Thoracic aorta (tissue), 2 donors: ENCODE measurements at regions not wholly inside any gene's neighbourhood (a gene's known extent, or its start where the extent isn't known, plus 50 kb on each side); places are given as distances from the start of the nearest gene placed in this dataset.

Experiments
- ATAC-seq: fragments of 150-250 bp; one replicate; pipeline ENCODE4 v1.8.0; 2017; ENCODE audit warnings: low read depth; ENCODE audit not compliant: insufficient number of reproducible peaks, low FRiP score
- DNase-seq: peaks from one replicate; pipeline ENCODE4 v3.0.0-alpha.2; 2020; ENCODE audit warnings: low spot score
- H3K27ac ChIP-seq, 2 donors: fragments of 200-600 bp; sonication (generic); 1 replicate in 1 of 2; 2 replicates in 1 of 2; pipeline ENCODE4 v1.5.1; 2016; ENCODE audit warnings: mild to moderate bottlenecking in 2 of 2, moderate library complexity in 2 of 2
- H3K27me3 ChIP-seq: fragments of 200-600 bp; sonication (generic); replicated peaks from 2 replicates; pipeline ENCODE4 v1.6.0; 2016; ENCODE audit warnings: mild to moderate bottlenecking; ENCODE audit not compliant: insufficient read depth
- H3K36me3 ChIP-seq: fragments of 200-600 bp; sonication (generic); one replicate; pipeline ENCODE4 v1.5.1; 2016
- H3K4me1 ChIP-seq, 2 donors: fragments of 200-600 bp; sonication (generic); 1 replicate in 1 of 2; 2 replicates in 1 of 2; pipeline versions ENCODE4 v1.5.1 to v1.6.0; 2016; ENCODE audit warnings: low read depth in 2 of 2, mild to moderate bottlenecking in 1 of 2; ENCODE audit not compliant: control insufficient read depth in 1 of 2
- H3K4me3 ChIP-seq: fragments of 200-600 bp; sonication (generic); 2 replicates; pipeline ENCODE4 v1.5.1; 2016; ENCODE audit warnings: mild to moderate bottlenecking
- H3K9me3 ChIP-seq: fragments of 200-600 bp; sonication (generic); 2 replicates; pipeline ENCODE4 v1.5.1; 2016
- TF ChIP-seq, protein P1 (sequence below): fragments of 200-600 bp; sonication (generic); IDR thresholded peaks from one replicate; pipeline ENCODE4 v1.5.1; 2019; ENCODE audit warnings: antibody characterized with exemption

GRCh38 chr4:62269918-62270317 is 1069.8 kb downstream of the ADGRL3 start:
- no peaks in the 10 kb centered on the region for H3K4me1 ChIP-seq
- no peak for DNase-seq
- H3K36me3 ChIP-seq = no peaks in the 10 kb centered on the region
- ATAC-seq = no peak
- H3K27ac ChIP-seq = no peak overlapping the region
- H3K4me3 ChIP-seq = no peak overlapping the region
- H3K27me3 ChIP-seq = no peaks in the 10 kb centered on the region
- TF ChIP-seq, protein P1, sequence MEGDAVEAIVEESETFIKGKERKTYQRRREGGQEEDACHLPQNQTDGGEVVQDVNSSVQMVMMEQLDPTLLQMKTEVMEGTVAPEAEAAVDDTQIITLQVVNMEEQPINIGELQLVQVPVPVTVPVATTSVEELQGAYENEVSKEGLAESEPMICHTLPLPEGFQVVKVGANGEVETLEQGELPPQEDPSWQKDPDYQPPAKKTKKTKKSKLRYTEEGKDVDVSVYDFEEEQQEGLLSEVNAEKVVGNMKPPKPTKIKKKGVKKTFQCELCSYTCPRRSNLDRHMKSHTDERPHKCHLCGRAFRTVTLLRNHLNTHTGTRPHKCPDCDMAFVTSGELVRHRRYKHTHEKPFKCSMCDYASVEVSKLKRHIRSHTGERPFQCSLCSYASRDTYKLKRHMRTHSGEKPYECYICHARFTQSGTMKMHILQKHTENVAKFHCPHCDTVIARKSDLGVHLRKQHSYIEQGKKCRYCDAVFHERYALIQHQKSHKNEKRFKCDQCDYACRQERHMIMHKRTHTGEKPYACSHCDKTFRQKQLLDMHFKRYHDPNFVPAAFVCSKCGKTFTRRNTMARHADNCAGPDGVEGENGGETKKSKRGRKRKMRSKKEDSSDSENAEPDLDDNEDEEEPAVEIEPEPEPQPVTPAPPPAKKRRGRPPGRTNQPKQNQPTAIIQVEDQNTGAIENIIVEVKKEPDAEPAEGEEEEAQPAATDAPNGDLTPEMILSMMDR = no peak
- no peaks in the 10 kb centered on the region for H3K9me3 ChIP-seq

- ATAC-seq (no peak), DNase-seq (no peak)
- Histone ChIP-seq H3K4me1 (no peaks in the 10 kb centered on the region), H3K27me3 (no peaks in the 10 kb centered on the region), H3K36me3 (no peaks in the 10 kb centered on the region), H3K9me3 (no peaks in the 10 kb centered on the region), H3K27ac (no peak overlapping the region), H3K4me3 (no peak overlapping the region)
- TF ChIP-seq, protein P1 = no peak
Observed at GRCh38 chr4:62263454-62263853, 1063.3 kb downstream of the ADGRL3 start.

DNA sequence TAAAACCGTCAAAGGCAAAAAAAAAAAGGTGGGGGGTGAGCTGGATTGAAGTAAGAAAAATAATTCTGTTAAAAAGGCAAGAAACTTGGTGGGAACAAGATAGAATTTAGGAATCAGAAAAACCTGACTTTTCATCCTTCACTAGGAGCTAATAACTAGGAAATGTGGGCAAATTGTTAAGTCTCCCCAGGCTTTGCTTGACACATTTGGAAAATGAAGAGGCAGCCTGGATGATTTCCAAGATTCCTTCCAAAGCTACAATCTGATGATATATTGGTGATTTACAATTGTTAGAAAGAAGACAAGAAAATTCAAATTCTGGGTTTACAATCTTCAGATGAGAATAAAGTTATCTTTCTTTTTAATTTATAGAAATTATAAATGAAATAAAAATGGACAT is 1062.5 kb downstream of the ADGRL3 start:
- Histone ChIP-seq H3K4me1 (no peaks in the 10 kb centered on the region), H3K27me3 (no peaks in the 10 kb centered on the region)
- no peak for ATAC-seq

DNA sequence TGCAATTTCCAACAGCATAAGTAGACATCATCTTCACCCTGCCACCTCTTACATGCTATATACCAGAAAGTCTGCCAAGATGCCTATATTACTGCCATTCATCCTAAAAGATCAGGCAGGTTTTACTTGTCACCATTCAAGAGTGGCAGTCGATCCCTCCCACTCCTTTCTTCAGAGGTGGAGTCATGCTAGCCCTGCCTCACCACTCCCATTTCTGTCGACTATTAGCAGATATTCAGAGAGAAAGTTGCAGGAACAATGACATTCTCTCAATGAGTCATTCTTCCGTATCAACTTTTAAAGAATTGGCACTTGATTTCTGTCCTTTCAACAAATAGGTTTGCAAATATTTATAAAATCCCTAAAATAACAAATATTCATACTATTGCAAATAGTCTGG is 1060.1 kb downstream of the ADGRL3 start:
- no peaks in the 10 kb centered on the region for H3K4me1 ChIP-seq
- no peaks in the 10 kb centered on the region for H3K27me3 ChIP-seq
- no peaks in the 10 kb centered on the region for H3K36me3 ChIP-seq
- DNase-seq (no peak), ATAC-seq (no peak)
- H3K9me3 ChIP-seq = no peaks in the 10 kb centered on the region
- TF ChIP-seq, protein P1 = no peak
- H3K27ac ChIP-seq = no peak overlapping the region
- no peak overlapping the region for H3K4me3 ChIP-seq

More for the DNA sequence above, 1062.5 kb downstream of the ADGRL3 start:
- TF ChIP-seq, protein P1 = no peak
- H3K27ac ChIP-seq = no peak overlapping the region
- DNase-seq = no peak
- H3K36me3 ChIP-seq = no peaks in the 10 kb centered on the region
- no peak overlapping the region for H3K4me3 ChIP-seq
- no peaks in the 10 kb centered on the region for H3K9me3 ChIP-seq

DNA sequence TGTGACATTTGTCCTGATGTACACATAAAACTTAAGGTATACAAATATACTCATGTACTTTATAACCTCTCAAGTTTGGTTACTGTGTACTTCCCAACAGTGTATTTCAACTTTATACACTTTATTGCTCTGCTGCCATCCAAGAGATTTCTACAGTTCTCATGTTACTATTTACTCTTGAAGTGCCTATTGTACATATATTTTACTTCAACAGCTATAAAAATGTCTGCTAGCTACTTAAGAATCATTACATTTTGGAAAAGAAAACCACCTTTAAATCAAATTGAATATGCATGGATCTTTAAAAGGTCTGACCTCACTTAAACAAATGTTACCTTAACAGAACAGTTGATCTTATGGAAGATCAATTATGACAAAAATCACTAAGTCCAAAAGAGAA is 1056.4 kb downstream of the ADGRL3 start:
- ATAC-seq (no peak), DNase-seq (no peak)
- Histone ChIP-seq H3K4me3 (no peak overlapping the region), H3K36me3 (no peaks in the 10 kb centered on the region), H3K27ac (no peak overlapping the region), H3K27me3 (no peaks in the 10 kb centered on the region), H3K9me3 (no peaks in the 10 kb centered on the region), H3K4me1 (no peaks in the 10 kb centered on the region)
- TF ChIP-seq, protein P1 = no peak
